ENCODE measurements at regions not wholly inside any gene's neighbourhood (a gene's known extent, or its start where the extent isn't known, plus 50 kb on each side); places are given as distances from the start of the nearest gene placed in this dataset.

GRCh38 chr22:27022274-27022895, 365.0 kb downstream of the MIAT start:
- DNase-seq = no peak

GRCh38 chr22:27022896-27023361, 365.5 kb downstream of the MIAT start:
- no peak for DNase-seq

GRCh38 chr22:27023591-27023990, 366.2 kb downstream of the MIAT start:
- DNase-seq = no peak

- DNase-seq = no peak
Observed at GRCh38 chr22:27024982-27025381, 367.6 kb downstream of the MIAT start.

- no peak for DNase-seq
Observed at GRCh38 chr22:27028093-27028492, 370.7 kb downstream of the MIAT start.

- DNase-seq = no peak
Observed at GRCh38 chr22:27029584-27030130, 372.3 kb downstream of the MIAT start.

GRCh38 chr22:27032091-27032761, 374.8 kb downstream of the MIAT start:
- no peak for DNase-seq

- no peak for DNase-seq
Observed at GRCh38 chr22:27041745-27042310, 384.4 kb downstream of the MIAT start.

- DNase-seq = no peak
Observed at GRCh38 chr22:27043262-27043661, 385.9 kb downstream of the MIAT start.

GRCh38 chr22:27045103-27045947, 387.9 kb downstream of the MIAT start:
- no peak for DNase-seq

GRCh38 chr22:27046086-27046485, 388.7 kb downstream of the MIAT start:
- no peak for DNase-seq

GRCh38 chr22:27046603-27047002, 389.2 kb downstream of the MIAT start:
- DNase-seq = no peak

GRCh38 chr22:27050771-27051170, 393.4 kb downstream of the MIAT start:
- DNase-seq = no peak

- no peak for DNase-seq
Observed at GRCh38 chr22:27051407-27051806, 394.0 kb downstream of the MIAT start.

GRCh38 chr22:27057717-27058116, 400.3 kb downstream of the MIAT start:
- DNase-seq = no peak

- no peak for DNase-seq
Observed at GRCh38 chr22:27060190-27060589, 402.8 kb downstream of the MIAT start.

- no peak for DNase-seq
Observed at GRCh38 chr22:27062910-27063309, 405.5 kb downstream of the MIAT start.

- DNase-seq = no peak
Observed at GRCh38 chr22:27063406-27063805, 406.0 kb downstream of the MIAT start.

- no peak for DNase-seq
Observed at GRCh38 chr22:27063841-27064240, 406.5 kb downstream of the MIAT start.

GRCh38 chr22:27064386-27064785, 407.0 kb downstream of the MIAT start:
- no peak for DNase-seq

- DNase-seq = no peak
Observed at GRCh38 chr22:27065279-27065678, 407.9 kb downstream of the MIAT start.

- DNase-seq = no peak
Observed at GRCh38 chr22:27066856-27067255, 409.5 kb downstream of the MIAT start.

GRCh38 chr22:27068121-27068520, 410.7 kb downstream of the MIAT start:
- no peak for DNase-seq
